ENCODE measurements at regions not wholly inside any gene's neighbourhood (a gene's known extent, or its start where the extent isn't known, plus 50 kb on each side); places are given as distances from the start of the nearest gene placed in this dataset.
A peak's percentile ranks its signal among the peaks of the same experiment; 100 is the strongest.

DNA sequence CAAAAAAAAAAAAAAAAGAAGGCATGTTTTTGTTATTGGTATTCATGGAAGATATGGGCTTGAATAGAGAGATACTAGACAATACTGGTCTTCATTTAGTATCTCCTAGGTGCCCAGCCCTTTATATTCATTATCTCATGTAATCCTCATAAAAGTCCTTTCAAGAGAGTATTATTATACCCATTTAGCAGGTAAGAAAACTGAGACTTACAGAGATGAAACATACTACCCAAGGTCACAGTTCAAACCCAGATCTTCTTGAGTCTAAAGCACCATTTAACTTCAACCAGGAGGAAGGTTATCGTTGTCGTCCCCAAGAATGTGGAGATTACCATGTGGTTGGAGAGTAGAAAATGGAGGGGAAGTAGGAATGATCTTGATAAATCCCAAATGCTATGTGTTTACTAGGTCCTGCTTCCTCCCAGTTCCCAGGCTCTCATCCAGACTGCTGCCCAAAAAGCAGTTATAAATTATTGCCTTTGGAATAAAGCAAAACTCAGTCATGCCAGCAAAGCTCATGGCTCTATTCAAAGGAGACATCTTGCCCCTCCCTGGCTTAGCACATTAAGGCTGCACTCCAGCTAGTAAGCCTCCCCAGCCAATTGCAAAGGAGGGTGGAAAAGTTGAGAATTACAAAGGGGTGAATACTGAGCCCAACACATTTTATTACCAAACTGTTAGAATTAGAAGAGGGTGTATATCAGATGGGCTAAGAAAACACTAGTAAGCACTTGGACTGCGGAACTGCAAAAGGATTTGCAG, 163.9 kb downstream of the PIK3R1 start:
- DNase-seq (ENCODE audit: low spot score) = no peak

GRCh38 chr5:68380078-68380477, 164.5 kb downstream of the PIK3R1 start:
- no peak for DNase-seq (ENCODE audit: low spot score)

GRCh38 chr5:68381060-68381459, 165.5 kb downstream of the PIK3R1 start:
- no peak for DNase-seq (ENCODE audit: low spot score)

DNA sequence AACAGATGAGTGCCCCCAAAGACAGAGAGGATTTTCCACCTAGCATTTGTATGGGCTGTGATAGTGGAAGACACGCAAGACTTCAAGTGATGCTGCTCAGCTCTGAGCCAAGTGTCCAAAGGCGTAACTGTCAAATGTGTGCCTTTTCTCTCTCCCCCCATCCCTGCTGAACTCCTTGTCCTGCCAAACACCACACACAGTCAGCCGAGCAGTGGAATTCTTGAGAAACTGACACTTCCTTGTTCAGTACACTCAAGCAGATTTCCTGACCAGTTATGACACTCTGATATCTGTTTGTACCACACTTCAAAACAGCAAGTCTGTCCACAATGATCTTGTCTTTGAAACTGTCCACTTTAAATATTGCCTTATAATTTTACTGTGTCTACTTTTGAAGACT, 166.4 kb downstream of the PIK3R1 start:
- DNase-seq (ENCODE audit: low spot score) = no peak

DNA sequence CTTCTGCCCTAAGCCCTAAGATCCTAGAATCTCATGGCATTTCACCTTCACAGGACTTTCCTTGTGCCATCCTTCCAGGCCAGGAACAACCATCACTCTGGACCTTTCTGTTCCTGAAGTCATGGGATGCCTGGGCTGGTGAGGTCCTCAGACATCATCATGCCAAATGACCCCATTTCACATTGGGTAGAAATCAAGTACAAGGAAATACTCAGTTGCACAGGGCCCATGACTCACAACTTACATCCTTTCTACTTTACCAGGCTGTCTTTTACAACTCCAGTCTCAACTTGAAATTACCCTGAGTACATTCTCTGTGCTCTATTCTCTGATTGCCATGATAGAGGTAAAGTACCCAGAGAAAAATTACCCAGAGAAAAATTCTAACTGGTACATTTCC, 167.1 kb downstream of the PIK3R1 start:
- no peak for DNase-seq (ENCODE audit: low spot score)

- no peak for DNase-seq (ENCODE audit: low spot score)
These were observed 168.3 kb downstream of the PIK3R1 start for GRCh38 chr5:68383888-68384310.

DNA sequence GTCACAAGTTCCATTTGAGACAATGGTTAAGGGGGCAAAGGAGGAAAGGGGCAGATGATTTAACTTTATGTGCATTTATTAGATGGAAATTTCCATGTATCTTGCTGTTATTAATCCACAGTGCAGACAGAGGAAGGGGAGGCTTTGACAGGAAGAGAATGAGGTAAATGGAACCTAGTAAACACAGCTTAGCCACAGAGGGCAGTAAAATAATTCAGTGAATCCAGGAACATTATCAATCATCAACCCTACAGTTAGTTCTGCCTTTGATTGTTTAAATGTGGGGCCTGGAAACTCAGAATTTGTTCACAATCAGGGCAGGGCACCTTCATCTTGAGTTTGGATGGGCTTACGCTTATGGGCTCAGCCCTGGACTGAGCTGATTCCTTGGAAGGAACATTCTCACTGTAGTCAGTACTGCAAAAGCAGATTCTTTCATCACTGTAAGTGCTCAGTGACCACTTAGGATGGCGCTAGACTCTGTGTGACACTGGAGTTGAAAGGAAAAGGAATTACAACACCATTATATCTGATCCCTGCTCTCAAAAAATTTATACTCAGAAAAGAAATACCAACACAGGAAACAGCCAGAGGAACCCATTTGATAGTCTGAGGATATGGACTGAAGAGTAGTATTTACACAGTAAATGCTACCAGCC, 169.5 kb downstream of the PIK3R1 start:
- no peak for DNase-seq (ENCODE audit: low spot score)

DNA sequence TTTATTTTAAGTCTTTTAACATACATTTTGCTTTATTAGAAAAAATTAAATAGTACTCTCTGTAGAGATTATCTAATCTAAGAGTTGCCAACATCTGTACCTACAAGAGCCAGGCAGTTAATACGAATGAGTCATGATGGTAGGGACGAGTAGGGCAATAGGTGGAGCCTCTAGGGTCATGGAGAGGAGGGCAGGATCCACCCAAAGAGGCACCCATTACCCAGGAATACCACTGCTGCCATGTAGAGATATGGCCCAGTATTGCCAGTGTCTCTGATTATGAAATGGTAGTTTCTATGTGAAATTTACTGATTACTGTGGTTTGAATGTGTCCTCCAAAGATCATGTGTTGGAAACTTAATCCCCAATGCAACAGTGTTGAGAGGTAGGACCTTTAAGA, 170.4 kb downstream of the PIK3R1 start:
- DNase-seq (ENCODE audit: low spot score) = no peak

- no peak for DNase-seq (ENCODE audit: low spot score)
These were observed 171.7 kb downstream of the PIK3R1 start for GRCh38 chr5:68387074-68387796.

- DNase-seq (ENCODE audit: low spot score) = no peak
These were observed 174.1 kb downstream of the PIK3R1 start for GRCh38 chr5:68389618-68390017.

GRCh38 chr5:68392617-68393016, 177.1 kb downstream of the PIK3R1 start:
- no peak for DNase-seq (ENCODE audit: low spot score)

DNA sequence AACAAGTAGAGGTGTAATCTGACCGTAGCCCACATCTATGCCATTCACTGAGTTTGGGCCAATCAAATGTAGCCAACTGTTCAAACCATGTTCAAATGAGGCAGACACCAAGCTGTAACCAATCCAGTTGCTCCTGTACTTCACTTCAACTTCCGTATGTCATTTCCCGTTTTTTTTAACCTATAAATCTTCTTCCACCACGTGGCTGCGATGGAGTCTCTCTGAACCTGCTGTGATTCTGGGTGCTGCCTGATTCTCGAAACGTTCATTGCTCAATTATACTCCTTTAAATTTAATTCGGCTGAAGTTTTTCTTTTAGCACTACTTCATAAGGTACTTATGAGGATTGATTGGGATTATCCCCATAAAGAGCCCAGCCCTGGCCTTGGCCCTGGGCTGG, 179.7 kb downstream of the PIK3R1 start:
- DNase-seq (ENCODE audit: low spot score) = no peak

DNA sequence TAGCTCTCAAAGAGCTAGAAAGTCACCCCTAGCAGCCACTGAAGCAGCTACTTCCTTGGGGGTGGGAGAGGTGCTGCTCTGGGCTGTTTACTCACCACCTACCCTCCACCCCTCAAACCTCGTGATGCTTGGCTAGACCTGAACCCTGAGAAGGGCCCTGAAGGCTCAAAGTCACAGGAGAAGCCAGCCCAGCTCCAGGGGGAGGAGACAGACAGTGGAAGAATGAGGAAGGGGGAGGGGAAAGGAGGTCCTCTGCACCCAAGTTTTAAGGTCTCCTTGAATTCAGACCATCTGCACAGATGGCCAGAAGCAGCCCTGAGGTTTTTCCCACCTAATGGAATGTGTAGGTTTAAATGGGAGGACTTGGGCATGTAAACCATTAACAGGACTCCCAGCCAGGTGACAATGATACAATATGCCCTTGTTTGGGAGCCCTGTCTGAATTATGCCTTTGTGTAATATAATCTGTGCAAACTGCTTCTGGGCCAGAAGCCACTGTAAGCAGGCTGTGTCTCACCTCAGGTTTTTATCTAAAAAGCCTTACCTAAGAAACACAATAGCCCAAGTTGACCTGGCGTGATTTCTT, 180.5 kb downstream of the PIK3R1 start:
- peak; percentile 22 for DNase-seq (ENCODE audit: low spot score)

DNA sequence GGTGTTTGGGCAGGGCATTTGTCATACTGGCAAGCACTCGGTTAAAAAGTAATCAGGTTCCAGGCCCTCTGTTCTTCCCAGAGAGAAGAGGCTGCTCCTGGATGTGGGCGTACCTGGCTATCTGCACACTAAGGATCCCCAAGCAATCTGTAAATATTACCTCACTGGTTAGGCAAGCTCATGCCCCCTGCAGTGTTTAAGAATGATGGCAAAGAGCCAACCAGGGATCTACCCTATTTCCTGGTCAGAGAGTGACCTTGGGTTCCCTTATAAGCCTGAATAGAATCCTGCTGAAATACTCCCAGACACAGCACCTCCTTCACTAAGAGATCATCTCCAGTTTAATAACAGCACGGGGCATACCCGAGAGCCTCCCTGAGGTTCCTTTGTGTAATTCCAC, 181.2 kb downstream of the PIK3R1 start:
- peak; percentile 44 for DNase-seq (ENCODE audit: low spot score)

- DNase-seq (ENCODE audit: low spot score) = no peak
These were observed 182.7 kb downstream of the PIK3R1 start for GRCh38 chr5:68398146-68398812.

GRCh38 chr5:68403301-68403700, 187.7 kb downstream of the PIK3R1 start:
- DNase-seq (ENCODE audit: low spot score) = no peak

DNA sequence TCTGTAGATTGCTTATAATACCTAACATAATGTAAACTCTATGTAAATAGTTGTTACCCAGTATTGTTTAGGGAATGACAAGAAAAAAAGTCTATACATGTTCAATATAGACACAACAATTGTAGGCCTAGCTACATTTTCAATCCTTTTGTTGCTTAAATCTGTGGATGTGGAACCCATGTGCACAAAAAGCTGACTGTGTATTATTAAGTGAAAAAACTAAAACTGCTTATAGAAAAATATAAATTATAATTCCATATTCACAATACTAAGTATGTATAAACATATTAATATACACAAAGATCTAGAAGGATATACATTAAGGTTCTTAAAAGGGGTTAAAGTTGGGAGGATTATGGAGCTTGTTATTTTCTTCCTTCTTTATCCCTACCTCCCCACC, 188.7 kb downstream of the PIK3R1 start:
- DNase-seq (ENCODE audit: low spot score) = no peak

DNA sequence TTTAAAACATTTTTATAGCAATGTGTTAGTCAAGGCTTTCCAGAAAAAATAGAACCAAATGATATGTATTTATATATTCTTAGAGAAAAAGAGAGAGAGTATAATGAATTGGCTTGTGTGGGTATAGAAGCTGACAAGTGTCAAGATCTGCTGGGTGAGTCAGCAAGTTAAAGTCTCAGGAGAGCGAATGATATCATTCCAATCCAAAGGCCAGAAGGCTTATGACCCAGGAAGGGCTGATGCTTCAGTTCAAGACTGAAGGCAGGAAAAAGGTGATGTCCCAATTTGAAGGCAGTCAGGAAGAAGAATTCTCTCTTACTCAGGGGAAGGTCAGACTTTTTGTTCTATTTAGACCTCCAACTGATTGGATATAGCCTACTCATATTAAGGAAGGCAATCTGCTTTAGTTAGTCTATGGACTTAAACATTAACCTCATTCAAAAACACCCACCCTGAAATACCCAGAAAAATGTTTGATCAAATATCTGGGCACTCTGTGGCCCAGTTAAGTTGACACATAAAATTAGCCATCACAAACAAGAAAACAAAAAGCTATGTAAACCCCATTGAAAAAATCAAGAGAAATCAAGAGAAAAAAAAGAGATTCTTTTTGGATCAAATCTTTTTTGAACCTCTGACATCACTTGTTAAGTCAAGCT, 189.6 kb downstream of the PIK3R1 start:
- DNase-seq (ENCODE audit: low spot score) = no peak

- no peak for DNase-seq (ENCODE audit: low spot score)
These were observed 190.5 kb downstream of the PIK3R1 start for GRCh38 chr5:68405784-68406743.

GRCh38 chr5:68406767-68407241, 191.2 kb downstream of the PIK3R1 start:
- peak; percentile 33 for DNase-seq (ENCODE audit: low spot score)

All from HuH-7 (cell line).